SK-N-SH (cell line): ENCODE measurements at regions not wholly inside any gene's neighbourhood (a gene's known extent, or its start where the extent isn't known, plus 50 kb on each side); places are given as distances from the start of the nearest gene placed in this dataset.

ENCODE experiments used
- CTCF ChIA-PET: fragments of 300-600, 350-600 bp; formaldehyde crosslinking; extraction: SDS; loops from one replicate; lab custom pipeline; 2021; lab: Yijun Ruan, JAX
- POLR2A ChIA-PET: fragments of 350-600 bp; sonication (Branson Sonifier 250); formaldehyde crosslinking; extraction: SDS; loops from one replicate; lab custom pipeline; 2020; ENCODE audit warnings: antibody characterized with exemption, inconsistent platforms; lab: Yijun Ruan, JAX
- DNase-seq: peaks from one replicate; pipeline ENCODE4 v3.0.0; 2012
- H2AFZ ChIP-seq: fragments of 200-600 bp; sonication (generic); 2 replicates; pipeline ENCODE4 v1.8.1; 2016; ENCODE audit warnings: antibody characterized with exemption, mild to moderate bottlenecking, low read depth
- H3F3A ChIP-seq: fragments of 200-600 bp; sonication (generic); replicated peaks from 2 replicates; pipeline ENCODE3; 2016; ENCODE audit warnings: antibody characterized with exemption, mild to moderate bottlenecking; ENCODE audit not compliant: insufficient read depth
- H3K27ac ChIP-seq, 2 experiments: fragments of 200-500 bp in 1 of 2; fragments of 200-600 bp in 1 of 2; sonication (Bioruptor generic) in 1 of 2; sonication (generic), shearing (Covaris generic) in 1 of 2; 2 replicates each; pipeline versions ENCODE4 v1.5.1 to v1.6.1; 2014 to 2016; ENCODE audit warnings: low read depth in 2 of 2, inconsistent platforms in 1 of 2, low read length in 1 of 2, mild to moderate bottlenecking in 1 of 2, mixed read lengths in 1 of 2
- H3K27me3 ChIP-seq: fragments of 200-600 bp; sonication (generic), shearing (Covaris generic); 2 replicates; pipeline ENCODE4 v1.6.1; 2016; ENCODE audit warnings: mixed run types; ENCODE audit not compliant: insufficient read depth
- H3K36me3 ChIP-seq, 2 experiments: fragments of 200-500 bp in 1 of 2; fragments of 200-600 bp in 1 of 2; sonication (Bioruptor generic) in 1 of 2; sonication (generic) in 1 of 2; replicated peaks in 1 of 2; 2 replicates each; pipeline versions ENCODE3 to v1.5.1; 2014 to 2016; ENCODE audit warnings: low read length in 1 of 2, mild to moderate bottlenecking in 1 of 2; ENCODE audit not compliant: insufficient read depth in 2 of 2, control insufficient read depth in 1 of 2
- H3K4me1 ChIP-seq, 2 experiments: fragments of 200-500 bp in 1 of 2; fragments of 200-600 bp in 1 of 2; sonication (Bioruptor generic) in 1 of 2; sonication (generic), shearing (Covaris generic) in 1 of 2; 2 replicates each; pipeline versions ENCODE4 v1.5.1 to v1.6.1; 2014 to 2016; ENCODE audit warnings: low read depth in 1 of 2, low read length in 1 of 2, mixed run types in 1 of 2; ENCODE audit not compliant: insufficient read depth in 2 of 2, control insufficient read depth in 1 of 2
- H3K4me2 ChIP-seq: fragments of 200-600 bp; sonication (generic), shearing (Covaris generic); 2 replicates; pipeline ENCODE4 v1.6.1; 2017; ENCODE audit warnings: mixed run types
- H3K4me3 ChIP-seq, 2 experiments: fragments of 200-500 bp in 1 of 2; fragments of 200-600 bp in 1 of 2; sonication (Bioruptor generic) in 1 of 2; sonication (generic), shearing (Covaris generic) in 1 of 2; 2 replicates each; pipeline versions ENCODE4 v1.5.1 to v1.8.1; 2014 to 2016; ENCODE audit warnings: low read depth in 2 of 2, inconsistent platforms in 1 of 2, low read length in 1 of 2, mild to moderate bottlenecking in 1 of 2, mixed read lengths in 1 of 2, moderate library complexity in 1 of 2
- H3K79me2 ChIP-seq: fragments of 200-600 bp; sonication (generic); 2 replicates; pipeline ENCODE4 v1.8.1; 2017; ENCODE audit warnings: mild to moderate bottlenecking; ENCODE audit not compliant: insufficient read depth
- H3K9ac ChIP-seq: fragments of 200-600 bp; sonication (generic); 2 replicates; pipeline ENCODE4 v1.6.1; 2017; ENCODE audit warnings: mixed run types
- H3K9me2 ChIP-seq: fragments of 200-600 bp; sonication (generic); 2 replicates; pipeline ENCODE4 v1.6.1; 2017; ENCODE audit warnings: mixed run types
- H3K9me3 ChIP-seq: fragments of 200-600 bp; sonication (generic); 2 replicates; pipeline ENCODE4 v1.6.1; 2017; ENCODE audit warnings: mixed run types, mild to moderate bottlenecking, moderate library complexity
- H4K20me1 ChIP-seq: fragments of 200-600 bp; sonication (generic); 2 replicates; pipeline ENCODE4 v1.6.1; 2017; ENCODE audit warnings: mild to moderate bottlenecking, mixed run types; ENCODE audit not compliant: insufficient read depth
- EZH2phosphoT487 ChIP-seq: fragments of 200-600 bp; sonication (generic); IDR thresholded peaks from 2 replicates; pipeline ENCODE4 v1.6.1; 2017; ENCODE audit warnings: low read depth, mixed run types, mild to moderate bottlenecking, antibody characterized with exemption, moderate library complexity, borderline replicate concordance
- FOXJ3 ChIP-seq: sonication (generic); formaldehyde crosslinking; IDR thresholded peaks from 2 replicates; pipeline ENCODE4 v1.5.1; 2020; ENCODE audit warnings: mild to moderate bottlenecking, missing genetic modification reagents
- GATA2 ChIP-seq: sonication (generic); formaldehyde crosslinking; IDR thresholded peaks from 2 replicates; pipeline ENCODE4 v1.5.0; 2020; ENCODE audit warnings: mild to moderate bottlenecking, missing genetic modification reagents
- NRF1 ChIP-seq: IDR thresholded peaks from 2 replicates; pipeline ENCODE4 v1.6.1; 2012; ENCODE audit warnings: low read depth, mild to moderate bottlenecking, low read length
- POLR2AphosphoS5 ChIP-seq: IDR thresholded peaks from 2 replicates; pipeline ENCODE4 v1.6.1; 2012; ENCODE audit warnings: low read depth, low read length
- SIN3A ChIP-seq: IDR thresholded peaks from 2 replicates; pipeline ENCODE4 v1.6.1; 2012; ENCODE audit warnings: low read depth, mild to moderate bottlenecking, low read length, moderate library complexity, borderline replicate concordance
- SMC3 ChIP-seq: IDR thresholded peaks from 2 replicates; pipeline ENCODE4 v1.6.1; 2012; ENCODE audit warnings: low read depth, low read length, improper control_type of control experiment
- USF2 ChIP-seq: fragments of 150-350 bp; IDR thresholded peaks from 2 replicates; pipeline ENCODE4 v1.6.1; 2017; ENCODE audit warnings: antibody characterized with exemption, low read length, low read depth, borderline replicate concordance
- ZBTB33 ChIP-seq: IDR thresholded peaks from 2 replicates; pipeline ENCODE4 v1.4.0; 2012; ENCODE audit warnings: low read depth, borderline replicate concordance
- WGBS: methylation state at CpG from one replicate; pipeline ENCODE4 v1.1.6; 2017; ENCODE audit warnings: low lambda C conversion rate; 5-methylcytosine and 5-hydroxymethylcytosine counted together
- TF ChIP-seq, protein P1 (sequence below): fragments of 200-600 bp; sonication (generic); IDR thresholded peaks from 2 replicates; pipeline ENCODE4 v1.6.1; 2017; ENCODE audit warnings: antibody characterized with exemption, mild to moderate bottlenecking, moderate library complexity
- TF ChIP-seq, protein P2 (sequence below): IDR thresholded peaks from 2 replicates; pipeline ENCODE4 v1.4.0; 2012; ENCODE audit warnings: low read depth, borderline replicate concordance

- H3K4me3 ChIP-seq: no peak overlapping the region
- H4K20me1 ChIP-seq: no peaks in the 10 kb centered on the region
- ChIA-PET CTCF (no interaction called here), POLR2A (no interaction called here)
- peaks cover 0 to 3% of the 10 kb centered on the region in 2 experiments for H3K36me3 ChIP-seq
- H3K9me2 ChIP-seq: no peaks in the 10 kb centered on the region
- TF ChIP-seq, protein P1, sequence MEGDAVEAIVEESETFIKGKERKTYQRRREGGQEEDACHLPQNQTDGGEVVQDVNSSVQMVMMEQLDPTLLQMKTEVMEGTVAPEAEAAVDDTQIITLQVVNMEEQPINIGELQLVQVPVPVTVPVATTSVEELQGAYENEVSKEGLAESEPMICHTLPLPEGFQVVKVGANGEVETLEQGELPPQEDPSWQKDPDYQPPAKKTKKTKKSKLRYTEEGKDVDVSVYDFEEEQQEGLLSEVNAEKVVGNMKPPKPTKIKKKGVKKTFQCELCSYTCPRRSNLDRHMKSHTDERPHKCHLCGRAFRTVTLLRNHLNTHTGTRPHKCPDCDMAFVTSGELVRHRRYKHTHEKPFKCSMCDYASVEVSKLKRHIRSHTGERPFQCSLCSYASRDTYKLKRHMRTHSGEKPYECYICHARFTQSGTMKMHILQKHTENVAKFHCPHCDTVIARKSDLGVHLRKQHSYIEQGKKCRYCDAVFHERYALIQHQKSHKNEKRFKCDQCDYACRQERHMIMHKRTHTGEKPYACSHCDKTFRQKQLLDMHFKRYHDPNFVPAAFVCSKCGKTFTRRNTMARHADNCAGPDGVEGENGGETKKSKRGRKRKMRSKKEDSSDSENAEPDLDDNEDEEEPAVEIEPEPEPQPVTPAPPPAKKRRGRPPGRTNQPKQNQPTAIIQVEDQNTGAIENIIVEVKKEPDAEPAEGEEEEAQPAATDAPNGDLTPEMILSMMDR: no peak
- TF ChIP-seq USF2: no peak
- TF ChIP-seq EZH2phosphoT487: no peak
- H3F3A ChIP-seq: peaks cover 7% of the 10 kb centered on the region
- no peaks in the 10 kb centered on the region for H3K9me3 ChIP-seq
- no peak overlapping the region for H3K9ac ChIP-seq
- H3K27ac ChIP-seq: no peak overlapping the region
- no peak overlapping the region for H3K4me2 ChIP-seq
- no peaks in the 10 kb centered on the region for H3K4me1 ChIP-seq
- WGBS: 58% methylated on average over 3 of the region's 3 CpGs
- H3K27me3 ChIP-seq: no peaks in the 10 kb centered on the region
- H2AFZ ChIP-seq: no peak overlapping the region
- no peak for DNase-seq
- H3K79me2 ChIP-seq: no peaks in the 10 kb centered on the region
These were observed 58.3 kb upstream of the LHFPL2 start for GRCh38 chr5:78706825-78707224.

DNA sequence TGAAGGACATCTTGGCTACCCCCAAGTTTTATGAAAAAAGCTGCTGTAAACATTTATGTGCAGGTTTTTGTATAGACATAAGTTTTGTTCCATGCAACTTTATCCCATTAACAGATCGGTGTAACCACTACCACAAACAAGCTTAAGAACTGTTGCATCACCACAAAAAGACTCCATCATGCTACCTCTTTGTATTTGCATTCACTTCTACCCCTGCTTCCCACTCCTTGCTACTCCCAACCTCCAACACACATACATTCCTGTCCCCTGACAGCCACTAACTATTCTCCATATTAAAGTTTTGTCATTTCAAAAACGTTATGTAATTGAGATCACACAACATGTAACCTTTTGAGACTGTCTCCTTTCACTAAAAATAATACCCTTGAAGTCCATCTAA lies 57.8 kb upstream of the LHFPL2 start:
- no peak for DNase-seq
- no peaks in the 10 kb centered on the region for H4K20me1 ChIP-seq
- WGBS: 66% methylated on average over 2 of the region's 2 CpGs
- H3K9me2 ChIP-seq: no peaks in the 10 kb centered on the region
- H3K36me3 ChIP-seq: peaks cover 0 to 3% of the 10 kb centered on the region in 2 experiments
- no peaks in the 10 kb centered on the region for H3K27me3 ChIP-seq
- no peak overlapping the region for H3K4me3 ChIP-seq
- CTCF ChIA-PET: no interaction called here
- no peaks in the 10 kb centered on the region for H3K9me3 ChIP-seq
- no peak for TF ChIP-seq SMC3
- TF ChIP-seq GATA2 (CRISPR knock-in tag): no peak
- TF ChIP-seq FOXJ3 (CRISPR knock-in tag): no peak
- no peak for TF ChIP-seq POLR2AphosphoS5
- TF ChIP-seq, protein P2, sequence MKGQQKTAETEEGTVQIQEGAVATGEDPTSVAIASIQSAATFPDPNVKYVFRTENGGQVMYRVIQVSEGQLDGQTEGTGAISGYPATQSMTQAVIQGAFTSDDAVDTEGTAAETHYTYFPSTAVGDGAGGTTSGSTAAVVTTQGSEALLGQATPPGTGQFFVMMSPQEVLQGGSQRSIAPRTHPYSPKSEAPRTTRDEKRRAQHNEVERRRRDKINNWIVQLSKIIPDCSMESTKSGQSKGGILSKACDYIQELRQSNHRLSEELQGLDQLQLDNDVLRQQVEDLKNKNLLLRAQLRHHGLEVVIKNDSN: no peak
- no peak for TF ChIP-seq ZBTB33
- no peak for TF ChIP-seq SIN3A
- TF ChIP-seq NRF1: no peak
- H3K27ac ChIP-seq: no peak overlapping the region
- peaks cover 9% of the 10 kb centered on the region for H3F3A ChIP-seq
- H3K4me1 ChIP-seq: no peaks in the 10 kb centered on the region
- H2AFZ ChIP-seq: no peak overlapping the region
- H3K9ac ChIP-seq: no peak overlapping the region
- no peak overlapping the region for H3K4me2 ChIP-seq
- POLR2A ChIA-PET: no interaction called here
- no peaks in the 10 kb centered on the region for H3K79me2 ChIP-seq
